ENCODE measurements at regions not wholly inside any gene's neighbourhood (a gene's known extent, or its start where the extent isn't known, plus 50 kb on each side); places are given as distances from the start of the nearest gene placed in this dataset.

DNA sequence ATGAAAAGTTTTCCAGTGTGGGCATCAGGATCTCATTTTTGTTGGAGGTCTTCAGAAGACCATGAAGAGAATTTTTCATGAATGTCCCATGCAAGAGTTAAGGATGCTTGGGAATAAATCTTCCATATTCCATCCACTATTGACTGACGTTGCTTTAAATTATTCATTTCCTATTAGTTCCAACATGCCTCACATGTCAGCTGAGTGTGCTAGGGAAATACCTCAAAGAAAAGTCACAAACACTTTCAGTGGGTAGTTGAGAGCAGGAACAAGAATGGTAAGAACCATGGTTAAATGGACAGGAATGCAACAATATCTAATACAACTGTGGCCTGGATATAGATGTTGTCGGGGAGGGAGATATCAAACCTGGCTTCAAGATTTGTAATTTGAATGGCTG, 610.1 kb downstream of the TECRL start:
- no CpG with 5 or more reads among the region's 2 CpGs for WGBS, 2 experiments (ENCODE audit: insufficient coverage in 2 of 2)
- Histone ChIP-seq H3K4me1 (ENCODE audit: control insufficient read depth, insufficient read depth, low read length, poor library complexity, severe bottlenecking) (no peaks in the 10 kb centered on the region), H3K9me3 (ENCODE audit: control insufficient read depth, low read length) (no peaks in the 10 kb centered on the region), H3K27ac (ENCODE audit: low read depth, low read length, severe bottlenecking) (no peak overlapping the region), H3K36me3 (ENCODE audit: control insufficient read depth, insufficient read depth, low read length) (no peaks in the 10 kb centered on the region), H3K4me3 (ENCODE audit: extremely low read depth, insufficient read depth, low read length, poor library complexity, severe bottlenecking) (no peak overlapping the region)

DNA sequence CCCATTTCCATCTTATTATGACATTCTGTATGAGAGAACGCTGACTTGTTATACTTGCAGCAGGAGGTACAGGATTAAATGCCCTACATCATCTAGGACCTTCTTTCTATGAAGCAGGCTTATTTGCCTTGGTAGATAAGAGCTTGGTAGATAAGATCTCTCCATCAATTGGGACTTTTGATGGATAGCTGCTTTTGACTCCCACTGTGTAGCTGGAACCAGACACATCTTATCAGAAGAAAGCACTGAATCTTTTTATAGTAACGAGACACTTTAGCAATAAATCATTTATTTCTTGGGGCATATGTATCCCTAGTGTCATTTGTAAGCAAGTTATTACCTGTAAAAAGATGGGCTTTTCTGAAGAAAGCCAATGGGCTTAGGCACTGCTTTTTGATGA, 613.9 kb downstream of the TECRL start:
- no CpG with 5 or more reads among the region's 2 CpGs for WGBS, 2 experiments (ENCODE audit: insufficient coverage in 2 of 2)
- Histone ChIP-seq H3K9me3 (ENCODE audit: control insufficient read depth, low read length) (no peaks in the 10 kb centered on the region), H3K4me1 (ENCODE audit: control insufficient read depth, insufficient read depth, low read length, poor library complexity, severe bottlenecking) (no peaks in the 10 kb centered on the region), H3K36me3 (ENCODE audit: control insufficient read depth, insufficient read depth, low read length) (no peaks in the 10 kb centered on the region), H3K4me3 (ENCODE audit: extremely low read depth, insufficient read depth, low read length, poor library complexity, severe bottlenecking) (no peak overlapping the region), H3K27ac (ENCODE audit: low read depth, low read length, severe bottlenecking) (no peak overlapping the region)

DNA sequence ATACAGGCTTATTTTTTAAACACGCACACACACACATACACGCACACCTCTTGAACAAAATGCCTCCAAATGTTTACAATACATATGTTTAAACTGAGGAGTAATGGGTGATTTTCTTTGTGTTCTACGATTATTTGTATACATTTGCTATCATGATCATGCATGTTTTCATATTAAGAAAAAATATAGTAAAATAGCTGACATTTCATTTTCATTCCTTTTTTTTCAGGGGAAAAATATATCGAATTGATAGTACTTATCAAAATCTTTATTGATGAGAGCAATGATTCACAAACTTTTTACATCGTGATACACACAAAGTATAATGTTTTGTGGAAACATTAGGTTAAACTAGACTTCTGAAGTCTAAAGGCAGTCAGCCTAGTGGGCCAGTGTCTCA, 618.9 kb downstream of the TECRL start:
- H3K4me3 ChIP-seq (ENCODE audit: extremely low read depth, insufficient read depth, low read length, poor library complexity, severe bottlenecking), result no peak overlapping the region
- no peak overlapping the region for H3K27ac ChIP-seq (ENCODE audit: low read depth, low read length, severe bottlenecking)
- H3K4me1 ChIP-seq (ENCODE audit: control insufficient read depth, insufficient read depth, low read length, poor library complexity, severe bottlenecking), result no peaks in the 10 kb centered on the region
- H3K36me3 ChIP-seq (ENCODE audit: control insufficient read depth, insufficient read depth, low read length), result no peaks in the 10 kb centered on the region
- H3K9me3 ChIP-seq (ENCODE audit: control insufficient read depth, low read length), result no peaks in the 10 kb centered on the region
- WGBS, 2 experiments (ENCODE audit: insufficient coverage in 2 of 2), result no CpG with 5 or more reads among the region's 5 CpGs

DNA sequence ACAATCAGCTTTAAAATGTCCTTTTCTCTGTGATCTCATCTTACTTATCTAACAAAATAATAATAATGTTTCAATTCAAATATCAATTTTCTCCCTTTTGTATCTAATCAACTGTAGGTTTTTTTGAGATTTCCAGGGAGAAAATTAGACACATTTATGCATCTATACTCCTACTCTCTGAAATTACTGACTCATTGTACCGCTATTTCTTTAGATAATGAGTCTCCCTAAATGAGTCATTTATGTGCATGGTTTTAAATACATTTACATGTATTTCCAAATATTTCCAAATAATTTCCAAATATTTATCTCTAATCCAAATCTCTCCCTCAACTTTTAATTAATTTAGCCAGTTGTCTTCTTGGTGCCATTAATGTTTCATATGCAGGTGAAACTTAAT, 621.0 kb downstream of the TECRL start:
- Histone ChIP-seq H3K9me3 (ENCODE audit: control insufficient read depth, low read length) (no peaks in the 10 kb centered on the region), H3K27ac (ENCODE audit: low read depth, low read length, severe bottlenecking) (no peak overlapping the region), H3K4me1 (ENCODE audit: control insufficient read depth, insufficient read depth, low read length, poor library complexity, severe bottlenecking) (no peaks in the 10 kb centered on the region), H3K36me3 (ENCODE audit: control insufficient read depth, insufficient read depth, low read length) (no peaks in the 10 kb centered on the region), H3K4me3 (ENCODE audit: extremely low read depth, insufficient read depth, low read length, poor library complexity, severe bottlenecking) (no peak overlapping the region)
- no CpG with 5 or more reads among the region's 1 CpG for WGBS, 2 experiments (ENCODE audit: insufficient coverage in 2 of 2)

DNA sequence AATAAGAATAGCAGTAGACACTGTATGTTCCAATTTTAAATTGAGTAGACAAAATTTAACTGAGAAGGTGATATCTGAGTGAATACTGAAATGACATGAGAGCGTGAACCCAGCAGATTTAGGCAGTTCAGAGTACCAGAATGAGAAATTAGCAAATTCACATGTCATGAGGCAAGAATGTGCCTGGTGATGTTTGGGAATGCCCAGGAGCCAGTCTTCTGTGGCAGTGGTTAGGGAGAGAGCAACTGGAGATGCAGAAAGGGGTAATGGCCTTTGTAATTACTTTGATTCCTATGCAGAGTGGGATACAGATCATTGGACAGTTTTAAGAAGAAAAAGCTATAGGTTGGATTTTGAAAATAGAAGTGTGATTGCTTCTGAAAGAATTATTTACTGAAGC, 621.9 kb downstream of the TECRL start:
- Histone ChIP-seq H3K36me3 (ENCODE audit: control insufficient read depth, insufficient read depth, low read length) (no peaks in the 10 kb centered on the region), H3K4me1 (ENCODE audit: control insufficient read depth, insufficient read depth, low read length, poor library complexity, severe bottlenecking) (no peaks in the 10 kb centered on the region), H3K27ac (ENCODE audit: low read depth, low read length, severe bottlenecking) (no peak overlapping the region), H3K4me3 (ENCODE audit: extremely low read depth, insufficient read depth, low read length, poor library complexity, severe bottlenecking) (no peak overlapping the region), H3K9me3 (ENCODE audit: control insufficient read depth, low read length) (no peaks in the 10 kb centered on the region)
- 67 to 88% methylated on average over 1 of the region's 1 CpG for WGBS, 2 experiments (ENCODE audit: insufficient coverage in 2 of 2)

DNA sequence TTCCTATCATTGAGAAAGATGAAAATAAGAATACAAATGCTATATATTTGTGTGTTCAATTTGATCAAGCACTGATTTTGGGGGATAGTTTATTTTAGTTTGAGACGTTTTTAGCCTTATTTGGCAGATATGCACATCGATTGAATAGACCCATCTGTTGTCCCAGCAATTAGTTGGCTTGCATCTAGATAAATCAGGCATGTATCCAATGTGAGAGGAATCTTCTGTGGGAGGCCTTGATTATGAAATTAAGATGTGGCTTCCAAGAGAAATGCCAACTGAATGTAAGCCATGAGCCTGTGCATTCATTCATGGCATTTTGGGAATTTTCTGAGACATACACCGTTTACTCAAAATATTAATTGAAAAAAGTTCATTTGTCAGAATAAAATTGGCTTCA, 623.1 kb downstream of the TECRL start:
- H3K27ac ChIP-seq (ENCODE audit: low read depth, low read length, severe bottlenecking), result no peak overlapping the region
- H3K36me3 ChIP-seq (ENCODE audit: control insufficient read depth, insufficient read depth, low read length), result no peaks in the 10 kb centered on the region
- no peaks in the 10 kb centered on the region for H3K9me3 ChIP-seq (ENCODE audit: control insufficient read depth, low read length)
- no peaks in the 10 kb centered on the region for H3K4me1 ChIP-seq (ENCODE audit: control insufficient read depth, insufficient read depth, low read length, poor library complexity, severe bottlenecking)
- no peak overlapping the region for H3K4me3 ChIP-seq (ENCODE audit: extremely low read depth, insufficient read depth, low read length, poor library complexity, severe bottlenecking)
- WGBS, 2 experiments (ENCODE audit: insufficient coverage in 2 of 2), result 72 to 89% methylated on average over 2 of the region's 3 CpGs

DNA sequence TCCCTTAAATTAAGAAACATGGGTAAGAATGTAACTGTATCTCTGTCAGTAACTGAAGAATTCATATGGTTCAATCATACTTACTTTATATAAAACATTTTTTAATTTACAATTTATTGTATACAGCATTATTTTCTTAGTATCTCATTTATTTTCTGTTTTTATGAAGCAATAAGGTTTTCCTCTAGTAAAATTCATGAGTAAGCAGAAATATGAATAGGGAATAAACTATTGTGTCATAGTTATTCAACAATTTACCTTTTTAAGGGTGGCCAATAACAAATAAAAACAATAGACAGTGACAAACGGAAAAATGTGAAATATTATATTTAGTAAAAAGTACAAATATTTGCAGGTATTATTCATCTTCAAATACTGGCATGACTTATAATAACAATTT, 624.4 kb downstream of the TECRL start:
- Histone ChIP-seq H3K4me1 (ENCODE audit: control insufficient read depth, insufficient read depth, low read length, poor library complexity, severe bottlenecking) (no peaks in the 10 kb centered on the region), H3K4me3 (ENCODE audit: extremely low read depth, insufficient read depth, low read length, poor library complexity, severe bottlenecking) (no peak overlapping the region), H3K36me3 (ENCODE audit: control insufficient read depth, insufficient read depth, low read length) (no peaks in the 10 kb centered on the region), H3K9me3 (ENCODE audit: control insufficient read depth, low read length) (no peaks in the 10 kb centered on the region), H3K27ac (ENCODE audit: low read depth, low read length, severe bottlenecking) (no peak overlapping the region)
- WGBS, 2 experiments (ENCODE audit: insufficient coverage in 2 of 2), result no CpG with 5 or more reads among the region's 1 CpG

DNA sequence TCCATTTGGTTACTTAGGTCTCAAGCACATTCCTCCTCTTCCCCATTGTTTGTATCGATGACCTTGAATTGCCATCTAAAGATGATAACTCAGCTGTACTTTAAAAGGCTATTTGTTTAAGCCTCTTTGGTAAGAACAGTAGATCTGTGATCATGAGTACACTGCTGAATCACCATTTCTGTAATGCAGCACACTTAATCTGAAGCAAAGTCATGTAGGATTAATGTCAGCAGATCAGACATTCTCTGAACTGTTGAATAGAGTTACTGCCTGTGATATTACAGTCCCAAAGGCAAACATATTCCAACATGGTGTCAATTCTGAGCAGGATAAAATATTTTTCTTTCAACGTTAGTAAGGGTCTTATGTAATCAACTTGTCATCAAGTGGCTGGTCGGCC, 631.6 kb downstream of the TECRL start:
- WGBS, 2 experiments (ENCODE audit: insufficient coverage in 2 of 2), result 83 to 100% methylated on average over 1 of the region's 3 CpGs
- Histone ChIP-seq H3K36me3 (ENCODE audit: control insufficient read depth, insufficient read depth, low read length) (no peaks in the 10 kb centered on the region), H3K4me1 (ENCODE audit: control insufficient read depth, insufficient read depth, low read length, poor library complexity, severe bottlenecking) (no peaks in the 10 kb centered on the region), H3K4me3 (ENCODE audit: extremely low read depth, insufficient read depth, low read length, poor library complexity, severe bottlenecking) (no peak overlapping the region), H3K27ac (ENCODE audit: low read depth, low read length, severe bottlenecking) (no peak overlapping the region), H3K9me3 (ENCODE audit: control insufficient read depth, low read length) (no peaks in the 10 kb centered on the region)

DNA sequence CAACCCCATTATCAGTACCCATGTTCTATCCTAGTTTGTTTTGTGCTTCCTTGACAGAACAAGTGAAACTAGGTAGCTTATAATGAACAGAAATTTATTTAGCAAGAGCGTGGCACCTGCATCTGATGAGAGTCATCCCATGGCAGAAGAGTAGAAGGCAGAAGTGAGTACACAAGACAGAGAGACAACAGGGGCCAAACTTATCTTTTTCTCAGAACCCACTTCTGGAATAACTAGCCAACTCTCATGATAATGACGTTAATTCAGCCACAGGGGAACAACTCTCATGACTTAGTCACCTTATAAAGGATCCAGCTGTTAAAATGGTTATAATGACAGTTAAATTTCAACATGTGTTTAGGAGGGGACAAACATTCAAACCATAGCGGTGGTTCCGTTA, 644.9 kb downstream of the TECRL start:
- Histone ChIP-seq H3K4me3 (ENCODE audit: extremely low read depth, insufficient read depth, low read length, poor library complexity, severe bottlenecking) (no peak overlapping the region), H3K27ac (ENCODE audit: low read depth, low read length, severe bottlenecking) (no peak overlapping the region), H3K4me1 (ENCODE audit: control insufficient read depth, insufficient read depth, low read length, poor library complexity, severe bottlenecking) (no peaks in the 10 kb centered on the region), H3K9me3 (ENCODE audit: control insufficient read depth, low read length) (no peaks in the 10 kb centered on the region), H3K36me3 (ENCODE audit: control insufficient read depth, insufficient read depth, low read length) (no peaks in the 10 kb centered on the region)
- 82 to 83% methylated on average over 1 to 2 of the region's 4 CpGs for WGBS, 2 experiments (ENCODE audit: insufficient coverage in 2 of 2)

DNA sequence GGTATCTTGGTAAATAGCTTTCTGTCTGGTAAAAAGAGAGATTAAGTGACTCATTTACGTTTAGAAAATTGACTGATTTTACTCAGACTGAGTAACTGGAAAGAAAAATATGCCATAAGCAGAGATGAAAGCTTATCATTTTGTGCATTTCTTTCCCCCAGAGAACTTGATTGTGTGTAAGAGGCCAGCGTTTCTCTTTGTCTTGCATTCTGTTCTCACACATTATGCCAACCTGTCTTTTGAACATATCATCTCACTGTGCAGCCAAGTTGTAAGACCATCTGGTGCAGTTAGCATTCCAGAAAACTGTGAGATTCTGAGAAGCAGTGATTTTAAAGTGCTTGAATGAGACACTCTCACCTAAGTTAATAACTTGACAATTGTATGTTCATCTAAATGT, 651.3 kb downstream of the TECRL start:
- Histone ChIP-seq H3K4me3 (ENCODE audit: extremely low read depth, insufficient read depth, low read length, poor library complexity, severe bottlenecking) (no peak overlapping the region), H3K27ac (ENCODE audit: low read depth, low read length, severe bottlenecking) (no peak overlapping the region), H3K4me1 (ENCODE audit: control insufficient read depth, insufficient read depth, low read length, poor library complexity, severe bottlenecking) (no peaks in the 10 kb centered on the region), H3K36me3 (ENCODE audit: control insufficient read depth, insufficient read depth, low read length) (no peaks in the 10 kb centered on the region), H3K9me3 (ENCODE audit: control insufficient read depth, low read length) (no peaks in the 10 kb centered on the region)
- 78 to 85% methylated on average over 1 to 2 of the region's 2 CpGs for WGBS, 2 experiments (ENCODE audit: insufficient coverage in 2 of 2)

DNA sequence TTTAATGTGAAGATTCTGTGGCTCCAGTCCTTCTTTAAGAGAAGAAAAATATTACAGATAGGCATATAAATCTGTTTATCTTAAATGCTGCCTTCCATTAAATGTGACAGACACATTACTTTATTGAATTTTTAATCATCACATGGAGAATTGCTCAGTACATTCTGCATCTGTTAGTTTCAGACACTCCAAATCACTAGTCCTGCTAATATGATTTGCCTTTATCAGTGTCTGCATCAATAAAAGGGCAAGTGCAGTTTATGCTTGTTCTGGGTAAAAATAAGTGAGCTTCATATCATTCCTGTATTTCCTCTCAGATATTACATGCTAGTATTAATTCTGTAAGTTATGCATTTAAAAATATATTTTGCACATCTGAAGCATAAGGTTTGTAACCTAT, 666.4 kb downstream of the TECRL start:
- no peak overlapping the region for H3K4me3 ChIP-seq (ENCODE audit: extremely low read depth, insufficient read depth, low read length, poor library complexity, severe bottlenecking)
- H3K27ac ChIP-seq (ENCODE audit: low read depth, low read length, severe bottlenecking), result no peak overlapping the region
- H3K36me3 ChIP-seq (ENCODE audit: control insufficient read depth, insufficient read depth, low read length), result no peaks in the 10 kb centered on the region
- H3K4me1 ChIP-seq (ENCODE audit: control insufficient read depth, insufficient read depth, low read length, poor library complexity, severe bottlenecking), result no peaks in the 10 kb centered on the region
- no peaks in the 10 kb centered on the region for H3K9me3 ChIP-seq (ENCODE audit: control insufficient read depth, low read length)

DNA sequence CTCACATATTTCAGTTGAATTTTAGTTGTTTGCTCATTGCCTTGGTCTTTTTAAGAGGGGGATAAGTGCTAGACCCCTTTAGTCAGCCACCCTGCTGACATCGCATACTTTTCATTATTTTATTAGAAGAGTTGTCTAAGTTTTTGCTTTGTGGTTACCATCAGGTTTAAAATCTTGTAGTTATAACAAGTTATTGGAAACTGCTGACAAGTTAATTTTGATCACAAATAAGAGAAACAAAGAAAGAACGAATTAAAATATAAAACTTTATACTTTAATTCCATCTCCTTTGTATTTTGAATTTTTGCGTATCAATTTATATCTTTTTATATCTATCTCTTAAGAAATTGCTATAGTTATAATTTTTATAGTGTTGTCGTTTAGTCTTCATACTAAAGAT, 679.7 kb downstream of the TECRL start:
- Histone ChIP-seq H3K27ac (ENCODE audit: low read depth, low read length, severe bottlenecking) (peak overlapping the region; percentile 91), H3K4me1 (ENCODE audit: control insufficient read depth, insufficient read depth, low read length, poor library complexity, severe bottlenecking) (peaks cover 11% of the 10 kb centered on the region), H3K9me3 (ENCODE audit: control insufficient read depth, low read length) (no peaks in the 10 kb centered on the region), H3K4me3 (ENCODE audit: extremely low read depth, insufficient read depth, low read length, poor library complexity, severe bottlenecking) (no peak overlapping the region), H3K36me3 (ENCODE audit: control insufficient read depth, insufficient read depth, low read length) (no peaks in the 10 kb centered on the region)
- WGBS, 2 experiments (ENCODE audit: insufficient coverage in 2 of 2), result no CpG with 5 or more reads among the region's 4 CpGs

All from mesodermal cell (in vitro differentiated cells).